DOHH2 (cell line): ENCODE measurements at regions not wholly inside any gene's neighbourhood (a gene's known extent, or its start where the extent isn't known, plus 50 kb on each side); places are given as distances from the start of the nearest gene placed in this dataset.

Experiments used
- CTCF ChIP-seq: fragments of 200-600 bp; sonication (generic); IDR thresholded peaks from one replicate; pipeline ENCODE4 v1.5.1; 2014; ENCODE audit warnings: antibody characterized with exemption, mild to moderate bottlenecking, low read depth, low read length; ENCODE audit not compliant: poor library complexity, severe bottlenecking
- EZH2phosphoT487 ChIP-seq: fragments of 200-600 bp; sonication (generic); IDR thresholded peaks from 2 replicates; pipeline ENCODE4 v1.6.1; 2017; ENCODE audit warnings: borderline replicate concordance, mild to moderate bottlenecking, antibody characterized with exemption, low read length, moderate library complexity, mixed read lengths

GRCh38 chr1:101122452-101123166 lies 97.0 kb upstream of the DPH5 start:
- TF ChIP-seq CTCF: no peak
- no peak for TF ChIP-seq EZH2phosphoT487
